ENCODE measurements at regions not wholly inside any gene's neighbourhood (a gene's known extent, or its start where the extent isn't known, plus 50 kb on each side); places are given as distances from the start of the nearest gene placed in this dataset.
"Not testable (repeated sequence)": the region's sequence is repeated elsewhere in the genome, so short reads cannot be mapped to it uniquely, and the experiment has no call there.

DNA sequence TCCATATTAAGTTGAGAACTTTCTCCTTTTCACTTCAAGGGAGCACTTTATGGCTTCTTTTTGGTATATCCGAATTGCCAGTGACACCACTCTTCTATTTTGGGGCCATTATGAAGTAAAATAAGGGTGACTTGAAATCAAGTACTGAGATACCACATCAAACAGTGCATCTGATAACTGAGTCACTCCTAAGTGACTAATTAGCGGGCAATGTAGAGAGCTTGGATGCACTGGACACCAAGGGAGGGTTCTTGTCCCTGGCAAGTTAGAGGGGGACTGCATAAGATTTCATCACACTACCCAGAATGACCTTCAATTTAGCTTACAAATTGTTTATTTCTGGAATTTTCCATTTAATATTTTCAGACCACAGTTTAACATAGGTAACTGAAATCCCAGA, 813.9 kb upstream of the CDH10 start:
- intact Hi-C loops (cut with micrococcal nuclease), result no loop called here

DNA sequence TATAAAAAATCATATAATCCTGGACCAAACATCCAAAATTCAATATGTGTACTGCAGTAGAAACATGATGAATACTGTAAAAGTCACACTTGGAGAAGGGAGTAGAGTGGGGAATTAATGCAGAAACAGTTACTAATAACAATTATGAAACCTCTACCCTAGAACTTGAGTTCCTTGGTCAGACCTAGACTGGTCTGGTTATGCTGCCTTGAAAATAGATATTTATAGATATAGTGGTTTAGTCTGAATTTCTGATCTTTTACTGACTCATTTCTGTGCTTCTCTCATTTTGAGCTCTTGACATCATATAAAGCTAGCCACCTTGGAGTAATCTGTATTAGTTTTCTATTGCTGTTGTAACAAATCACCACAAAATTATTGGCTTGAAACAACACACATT, 808.7 kb upstream of the CDH10 start:
- intact Hi-C loops (cut with micrococcal nuclease), result no loop called here

DNA sequence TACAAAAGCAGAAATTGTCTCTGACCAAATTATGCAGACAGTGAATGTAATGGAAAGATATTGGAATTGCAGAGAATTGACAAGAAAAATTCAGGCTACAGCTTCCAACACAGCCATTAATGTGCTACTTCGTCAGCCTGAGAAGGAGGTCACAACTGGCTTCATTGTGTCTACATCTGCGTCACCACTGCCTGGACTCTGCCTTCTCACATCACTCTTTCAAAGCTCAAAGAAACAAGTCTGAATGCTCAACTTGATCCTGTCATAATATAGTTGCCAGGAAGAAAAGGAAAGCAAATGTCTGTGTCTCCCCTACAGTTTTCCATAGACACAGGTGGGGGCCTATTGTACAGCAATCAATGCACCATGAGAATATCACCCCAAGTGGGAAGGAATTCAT, 806.5 kb upstream of the CDH10 start:
- intact Hi-C loops (cut with micrococcal nuclease), result no loop called here

GRCh38 chr5:25448646-25449045, 803.9 kb upstream of the CDH10 start:
- intact Hi-C loops (cut with micrococcal nuclease), result no loop called here

- intact Hi-C loops (cut with micrococcal nuclease), result no loop called here
These were observed 803.4 kb upstream of the CDH10 start for GRCh38 chr5:25448190-25448621.

GRCh38 chr5:25446061-25446420, 801.3 kb upstream of the CDH10 start:
- intact Hi-C loops (cut with micrococcal nuclease), result not testable (repeated sequence)

GRCh38 chr5:25445381-25446060, 800.7 kb upstream of the CDH10 start:
- intact Hi-C loops (cut with micrococcal nuclease), result not testable (repeated sequence)

DNA sequence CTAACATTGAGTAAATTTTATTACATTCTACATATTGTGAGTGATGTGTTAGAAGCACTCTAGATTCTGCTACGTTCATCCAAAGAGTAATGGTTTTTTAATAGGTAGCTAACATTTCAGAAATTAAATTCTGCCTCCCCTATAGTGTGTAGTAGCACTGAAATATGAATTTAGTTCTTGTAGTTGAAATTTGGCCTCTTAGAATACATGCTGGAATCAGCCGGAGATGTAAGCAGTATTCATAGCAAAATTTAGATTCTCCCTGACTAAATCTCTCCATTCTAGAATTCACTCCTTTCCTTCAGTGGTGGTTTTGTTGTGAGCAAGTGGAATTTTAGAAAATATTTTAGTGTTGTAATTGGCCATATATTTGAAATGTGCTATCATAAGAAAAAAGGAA, 799.9 kb upstream of the CDH10 start:
- intact Hi-C loops (cut with micrococcal nuclease), result no loop called here

GRCh38 chr5:25441810-25442209, 797.0 kb upstream of the CDH10 start:
- intact Hi-C loops (cut with micrococcal nuclease), result no loop called here

GRCh38 chr5:25439025-25439424, 794.2 kb upstream of the CDH10 start:
- intact Hi-C loops (cut with micrococcal nuclease), result no loop called here

- intact Hi-C loops (cut with micrococcal nuclease), result not testable (repeated sequence)
These were observed 793.6 kb upstream of the CDH10 start for GRCh38 chr5:25438375-25438774.

- intact Hi-C loops (cut with micrococcal nuclease), result no loop called here
These were observed 791.7 kb upstream of the CDH10 start for GRCh38 chr5:25436452-25436851.

GRCh38 chr5:25435882-25436281, 791.1 kb upstream of the CDH10 start:
- intact Hi-C loops (cut with micrococcal nuclease), result no loop called here

GRCh38 chr5:25427240-25427639, 782.5 kb upstream of the CDH10 start:
- intact Hi-C loops (cut with micrococcal nuclease), result no loop called here

GRCh38 chr5:25423271-25423670, 778.5 kb upstream of the CDH10 start:
- intact Hi-C loops (cut with micrococcal nuclease), result no loop called here

DNA sequence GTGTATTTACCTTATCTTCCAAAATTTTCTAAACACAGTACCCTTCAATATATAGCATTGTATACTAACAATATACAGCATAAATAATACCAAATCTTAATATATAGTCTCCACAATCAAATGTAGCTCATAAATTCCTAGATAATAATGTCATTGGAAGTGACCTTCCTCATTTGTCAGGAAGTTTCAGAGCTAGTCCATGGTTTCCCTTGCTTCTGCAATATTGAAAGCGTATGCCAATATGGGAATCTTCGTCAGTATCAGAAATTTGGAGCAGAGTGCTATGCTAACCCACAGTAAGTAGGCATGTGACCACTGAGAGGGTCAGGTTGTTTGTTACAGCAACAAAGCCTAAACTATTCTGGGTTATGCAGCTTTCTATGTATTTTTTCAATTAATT, 774.9 kb upstream of the CDH10 start:
- intact Hi-C loops (cut with micrococcal nuclease), result no loop called here

GRCh38 chr5:25418978-25419377, 774.2 kb upstream of the CDH10 start:
- intact Hi-C loops (cut with micrococcal nuclease), result no loop called here

- intact Hi-C loops (cut with micrococcal nuclease), result no loop called here
These were observed 773.6 kb upstream of the CDH10 start for GRCh38 chr5:25418319-25418859.

- intact Hi-C loops (cut with micrococcal nuclease), result no loop called here
These were observed 772.2 kb upstream of the CDH10 start for GRCh38 chr5:25416960-25417359.

GRCh38 chr5:25415970-25416369, 771.2 kb upstream of the CDH10 start:
- intact Hi-C loops (cut with micrococcal nuclease), result no loop called here

- intact Hi-C loops (cut with micrococcal nuclease), result no loop called here
These were observed 770.0 kb upstream of the CDH10 start for GRCh38 chr5:25414742-25415141.

DNA sequence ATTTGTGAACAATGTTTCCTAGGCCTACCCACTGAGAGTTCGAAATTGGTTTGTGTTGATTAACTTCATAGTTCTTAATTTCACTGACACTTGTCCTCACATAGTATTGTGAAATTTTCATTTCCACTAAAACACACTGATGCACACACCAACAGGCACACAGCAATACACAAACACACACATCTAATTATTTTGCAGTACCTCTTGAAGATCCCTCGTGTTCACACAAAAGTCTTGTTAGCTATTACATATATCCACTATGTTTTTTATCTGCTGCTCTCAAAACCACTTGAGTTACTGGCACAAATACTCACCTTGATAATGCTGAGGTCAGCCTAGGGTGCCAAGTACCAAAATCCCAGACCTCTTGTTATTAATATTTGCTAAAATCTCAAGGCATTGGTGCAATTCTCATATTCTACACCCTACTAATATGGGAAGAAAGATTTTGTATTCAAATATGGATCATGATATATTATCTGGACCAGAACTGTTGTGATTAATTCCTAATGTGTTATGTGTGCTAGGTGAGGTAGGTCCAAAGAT, 767.4 kb upstream of the CDH10 start:
- intact Hi-C loops (cut with micrococcal nuclease), result no loop called here

- intact Hi-C loops (cut with micrococcal nuclease), result not testable (repeated sequence)
These were observed 762.6 kb upstream of the CDH10 start for GRCh38 chr5:25407365-25407764.

Data from T-helper 1 cell treated with Interleukin-12 subunit alpha and Interleukin-12 subunit beta and Interleukin-4 antibody, amounts not matched to agents 30 ng/mL and 1 ng/mL, for 36 hours (primary cell).